HG02884 (cell line): ENCODE measurements at regions not wholly inside any gene's neighbourhood (a gene's known extent, or its start where the extent isn't known, plus 50 kb on each side); places are given as distances from the start of the nearest gene placed in this dataset.

Experiments
- ATAC-seq: cut with Tn5 transposase; IDR thresholded peaks from one replicate; pipeline ENCODE4 v1.9.1; 2021; ENCODE audit warnings: mild to moderate bottlenecking, moderate library complexity; ENCODE audit not compliant: unreplicated experiment

DNA sequence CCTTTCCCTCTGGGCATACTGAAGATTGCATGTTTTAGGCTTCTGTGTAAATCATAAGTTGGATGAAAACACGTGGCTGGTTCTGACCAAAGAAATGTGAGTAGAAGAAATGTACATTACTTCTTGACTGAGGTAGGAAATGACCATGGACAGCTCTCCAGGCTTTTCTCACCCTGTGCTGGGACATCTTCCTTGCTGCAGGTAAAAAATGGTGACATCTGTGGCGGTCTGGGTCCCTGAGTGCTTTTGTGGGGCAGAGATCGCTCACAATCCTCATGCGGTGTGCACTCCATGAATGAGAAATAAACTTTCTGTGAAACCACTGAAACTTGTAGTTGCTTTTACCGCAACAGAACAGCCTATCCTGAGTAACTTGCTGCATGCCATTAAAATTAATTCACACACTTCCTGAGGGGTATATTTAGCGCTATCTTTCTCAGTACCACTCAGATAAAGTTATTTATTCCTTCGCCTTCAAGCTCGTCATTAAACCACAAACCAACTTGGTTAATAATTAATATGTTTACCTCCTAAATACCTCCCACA lies 730.4 kb downstream of the EFNA5 start:
- ATAC-seq, result no peak

DNA sequence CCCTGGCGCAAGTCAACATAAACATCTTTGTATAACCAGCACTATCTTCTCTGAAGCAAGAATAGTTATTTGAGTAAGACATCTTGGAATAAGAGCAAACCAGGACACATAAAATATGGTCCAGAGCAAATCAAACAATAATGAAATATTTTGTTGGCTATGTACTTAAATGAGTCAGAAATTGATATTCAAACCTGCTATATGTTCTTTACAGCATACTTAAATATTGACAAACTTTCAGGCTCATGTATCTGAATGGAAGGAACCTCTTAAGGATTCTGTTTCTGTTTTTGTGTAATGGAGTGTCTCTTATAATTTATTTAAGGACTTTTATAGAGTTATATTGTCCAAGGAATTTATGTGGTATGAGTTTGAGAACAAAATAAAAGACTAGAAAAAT lies 747.3 kb downstream of the EFNA5 start:
- ATAC-seq, result no peak

DNA sequence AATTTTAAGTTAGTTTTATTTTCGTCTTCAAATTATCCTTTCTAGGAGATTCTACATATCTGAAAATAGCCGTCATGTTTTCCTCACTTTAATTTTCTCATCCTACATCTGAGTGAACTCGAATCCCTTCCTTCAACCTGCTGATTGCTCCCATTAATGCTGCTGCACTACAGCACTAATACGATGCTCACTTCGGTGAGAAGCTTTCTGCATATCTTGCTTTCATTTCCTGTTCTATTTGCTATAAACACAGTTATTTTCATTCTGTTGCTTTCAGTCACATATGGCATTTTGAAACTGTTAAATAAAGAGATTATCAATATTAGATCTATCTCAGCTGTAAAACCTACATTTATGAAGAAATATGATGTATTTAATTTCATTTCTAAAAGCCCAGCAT lies 749.2 kb downstream of the EFNA5 start:
- ATAC-seq, result no peak

DNA sequence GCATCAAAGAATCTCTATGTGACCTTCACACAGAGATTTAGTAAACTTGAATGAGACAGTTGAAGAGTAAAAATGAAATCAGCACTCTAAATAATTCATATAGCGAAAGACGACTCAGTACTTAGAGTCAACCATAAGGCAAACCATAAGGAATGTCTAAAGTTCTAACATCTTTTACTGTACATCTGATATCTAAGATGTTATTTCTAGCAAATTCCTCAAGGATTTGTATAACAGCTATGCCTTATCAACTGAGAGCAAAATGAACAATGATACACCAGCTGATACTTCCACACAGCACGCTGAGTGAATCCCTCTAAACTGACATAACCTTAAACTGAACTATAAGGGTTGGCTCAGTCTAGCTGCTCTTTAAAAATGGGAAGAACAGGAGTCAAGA lies 760.3 kb downstream of the EFNA5 start:
- no peak for ATAC-seq

DNA sequence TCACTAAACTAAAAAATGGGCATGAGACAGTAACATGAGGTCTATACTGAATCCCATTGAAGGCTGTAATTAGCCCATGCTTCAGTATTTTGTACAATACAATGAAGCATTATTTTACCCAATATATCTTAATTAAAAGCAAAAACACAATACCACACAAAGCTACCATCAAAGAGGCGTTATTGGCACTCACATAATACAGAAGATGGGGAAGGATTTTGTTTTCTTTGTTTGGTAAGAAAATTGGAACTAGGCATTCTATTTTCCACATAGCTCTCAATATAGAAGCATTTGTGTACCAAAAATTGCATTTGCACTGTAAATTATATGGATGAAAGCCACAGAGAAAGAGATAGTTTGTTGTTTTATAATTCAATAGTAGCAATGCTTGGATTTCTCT lies 761.0 kb downstream of the EFNA5 start:
- no peak for ATAC-seq

DNA sequence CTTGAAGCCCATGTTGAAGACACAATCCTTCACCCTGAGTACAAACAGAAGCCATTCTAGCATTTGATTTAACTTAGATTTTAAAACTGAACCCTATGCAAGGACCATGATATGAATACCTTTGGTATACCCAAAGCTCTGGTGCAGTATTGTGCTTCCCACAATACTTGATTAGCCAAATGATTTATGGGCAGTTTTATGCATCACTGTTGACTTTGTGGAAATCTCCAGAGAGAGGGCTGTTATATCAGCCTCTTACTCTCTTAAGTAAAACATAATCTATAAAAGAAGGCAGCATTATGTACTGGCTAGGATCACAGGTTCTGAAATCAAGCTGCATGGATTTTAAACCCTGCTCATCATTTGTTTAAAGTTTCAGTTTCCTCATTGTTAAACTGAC lies 762.8 kb downstream of the EFNA5 start:
- ATAC-seq, result no peak

DNA sequence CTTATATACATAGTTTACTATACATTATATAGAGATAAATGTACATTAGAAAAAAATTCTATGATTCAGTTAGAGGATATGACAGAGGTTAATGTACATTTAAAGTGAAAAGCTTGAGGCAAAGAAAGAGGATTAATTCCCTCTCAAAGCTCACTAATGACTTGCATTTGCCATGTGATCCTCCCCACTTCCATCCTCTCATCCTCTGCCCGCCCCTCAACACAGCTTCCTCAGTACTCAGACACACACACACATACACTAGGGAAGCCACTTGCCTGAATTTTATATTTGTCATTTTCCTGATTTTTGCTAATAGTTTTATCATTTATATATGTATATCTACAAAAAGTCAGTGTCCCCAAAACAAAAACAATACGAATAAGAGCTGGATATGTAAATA lies 764.5 kb downstream of the EFNA5 start:
- no peak for ATAC-seq

DNA sequence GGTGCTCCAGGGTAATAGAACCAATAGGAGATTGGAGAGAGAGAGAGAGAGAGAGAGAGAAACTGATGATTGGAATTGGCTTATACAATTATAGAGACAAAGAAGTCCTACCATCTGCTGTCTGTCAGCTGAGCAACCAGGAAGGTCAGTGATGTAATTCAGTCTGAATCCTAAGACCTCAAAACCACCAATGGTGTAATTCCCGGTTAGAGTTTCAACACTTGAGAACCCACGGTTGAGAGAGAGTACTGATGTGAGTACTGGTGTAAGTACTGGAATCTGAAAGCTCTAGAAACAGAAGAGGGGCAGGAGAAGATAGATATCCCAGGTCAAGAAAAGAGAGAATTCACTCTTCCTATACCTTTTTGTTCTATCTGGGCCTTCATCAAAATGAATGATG lies 775.8 kb downstream of the EFNA5 start:
- no peak for ATAC-seq

DNA sequence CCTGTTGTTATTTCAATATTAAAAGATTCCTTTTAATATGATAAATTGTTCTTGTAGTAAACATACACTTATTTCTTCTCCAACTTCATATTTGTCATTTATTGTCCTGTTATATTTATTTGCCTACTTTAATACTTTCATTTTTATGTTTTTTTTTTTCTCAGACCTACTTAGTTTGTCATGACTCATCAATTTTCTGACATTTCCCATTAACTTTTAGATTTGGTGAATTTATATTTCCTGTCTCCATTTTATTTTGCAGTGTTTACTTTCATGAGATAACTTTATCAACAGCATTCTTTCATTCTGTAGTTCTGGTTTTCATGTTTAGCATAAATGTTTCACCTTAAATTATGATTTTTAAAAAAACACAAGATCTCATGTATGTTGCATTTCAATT lies 788.7 kb downstream of the EFNA5 start:
- ATAC-seq, result no peak

DNA sequence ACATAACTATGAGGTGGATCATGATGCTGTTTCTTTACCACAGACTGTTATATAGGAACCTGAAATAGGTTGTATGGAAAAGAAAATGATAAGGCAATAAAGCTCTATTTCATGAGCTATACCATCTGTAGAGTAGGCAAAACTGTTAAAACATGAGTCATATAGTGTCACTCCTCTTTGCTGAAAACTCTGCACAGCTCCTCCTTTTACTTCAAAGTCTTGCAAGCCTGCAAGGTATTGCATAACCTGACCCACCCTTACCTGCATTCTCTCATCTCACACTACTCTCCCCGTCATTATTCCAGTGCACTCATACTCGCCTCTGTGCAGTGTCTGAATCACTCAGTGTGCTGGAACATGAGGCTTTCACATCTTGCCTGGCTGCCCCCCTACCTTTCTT lies 790.1 kb downstream of the EFNA5 start:
- ATAC-seq, result no peak

DNA sequence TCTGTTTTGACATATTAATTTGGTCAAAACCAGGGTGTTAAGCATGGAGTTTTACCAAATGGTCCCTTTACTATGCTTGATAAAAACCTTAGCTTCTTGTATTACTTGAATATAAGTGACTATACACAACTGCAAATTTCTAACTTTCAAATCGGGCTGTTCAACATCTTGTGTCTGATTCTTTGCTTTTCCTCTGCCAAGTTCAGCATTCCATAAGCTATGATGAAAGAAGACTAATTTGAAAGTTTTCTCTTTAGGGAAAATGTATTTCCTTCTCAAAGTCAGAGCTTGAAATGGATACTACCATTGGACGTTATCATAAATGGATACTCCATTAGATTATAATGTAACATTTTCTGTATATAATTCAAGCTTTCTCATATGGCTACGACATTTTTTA lies 792.9 kb downstream of the EFNA5 start:
- ATAC-seq, result no peak

DNA sequence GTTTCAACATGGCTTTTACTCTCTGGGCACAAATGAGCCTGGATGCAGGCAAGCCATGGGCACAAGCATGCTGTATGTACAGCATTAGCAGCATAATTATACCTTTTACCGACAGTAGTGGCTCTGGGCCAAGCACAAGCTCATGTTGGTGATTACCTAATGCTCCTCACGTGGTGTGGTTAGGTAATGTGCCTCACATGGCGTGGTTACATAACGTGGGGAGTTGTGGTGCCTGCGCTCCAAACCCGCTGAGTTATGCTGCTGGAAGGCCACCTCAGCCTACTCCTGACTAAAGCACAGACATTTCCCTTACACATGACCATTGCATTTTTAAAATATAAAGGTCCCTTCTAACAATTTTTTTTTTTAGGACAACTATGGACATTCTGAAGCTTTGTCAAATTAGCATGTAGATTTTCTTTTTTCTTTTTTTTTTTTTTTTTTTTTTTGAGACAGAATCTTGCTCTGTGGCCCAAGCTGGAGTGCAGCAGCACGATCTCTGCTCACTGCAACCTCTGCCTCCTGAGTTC lies 794.0 kb downstream of the EFNA5 start:
- ATAC-seq, result no peak

DNA sequence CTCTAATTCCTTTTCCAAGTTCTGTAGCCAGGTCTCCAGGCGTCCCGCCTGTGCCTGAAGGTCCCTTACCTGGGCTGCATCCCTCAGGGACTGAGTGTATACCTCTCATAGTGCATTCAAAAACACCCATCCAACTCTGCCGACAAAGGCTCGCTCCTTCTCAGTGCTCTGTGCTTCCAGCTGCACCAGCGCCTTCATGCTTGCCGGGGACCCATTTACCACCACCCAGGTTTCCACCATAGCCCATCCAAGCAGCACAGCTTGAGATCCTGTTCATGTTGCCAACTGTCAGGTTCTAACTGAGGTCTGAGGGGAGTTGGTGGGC lies 794.5 kb downstream of the EFNA5 start:
- no peak for ATAC-seq

DNA sequence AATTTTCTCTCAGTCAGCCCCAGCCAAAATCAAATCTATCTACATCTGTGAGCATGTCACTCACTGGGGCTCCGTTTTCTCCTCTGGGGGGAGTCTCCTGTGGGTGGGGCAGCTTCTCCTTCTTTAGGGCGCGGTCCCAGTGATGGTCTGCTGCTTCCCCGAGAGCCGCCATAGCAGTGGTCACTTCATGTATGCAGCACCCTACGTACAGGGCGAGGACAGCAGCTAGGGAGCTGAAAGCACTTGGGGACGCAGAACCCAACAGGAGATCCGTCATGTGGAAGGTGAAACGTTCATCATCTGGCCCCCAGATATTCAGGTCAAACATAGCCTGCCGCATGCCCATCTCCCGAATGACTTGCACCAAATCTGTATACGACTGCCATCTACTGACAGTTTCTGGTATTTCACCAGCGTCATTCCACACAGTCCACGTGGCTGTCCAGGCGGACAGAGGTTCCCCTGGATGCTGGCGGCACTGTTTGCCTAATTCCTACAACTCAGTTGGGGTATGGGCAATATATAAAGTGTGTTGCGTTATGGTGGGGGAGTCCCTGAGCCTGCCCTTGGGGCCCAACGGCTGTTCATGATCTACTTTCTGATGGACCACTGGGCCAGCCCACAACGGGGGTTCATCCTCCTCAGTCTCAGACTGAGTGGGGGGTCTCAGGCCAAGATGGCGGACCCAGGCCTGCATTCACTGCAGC lies 795.0 kb downstream of the EFNA5 start:
- ATAC-seq, result peak; percentile 68

DNA sequence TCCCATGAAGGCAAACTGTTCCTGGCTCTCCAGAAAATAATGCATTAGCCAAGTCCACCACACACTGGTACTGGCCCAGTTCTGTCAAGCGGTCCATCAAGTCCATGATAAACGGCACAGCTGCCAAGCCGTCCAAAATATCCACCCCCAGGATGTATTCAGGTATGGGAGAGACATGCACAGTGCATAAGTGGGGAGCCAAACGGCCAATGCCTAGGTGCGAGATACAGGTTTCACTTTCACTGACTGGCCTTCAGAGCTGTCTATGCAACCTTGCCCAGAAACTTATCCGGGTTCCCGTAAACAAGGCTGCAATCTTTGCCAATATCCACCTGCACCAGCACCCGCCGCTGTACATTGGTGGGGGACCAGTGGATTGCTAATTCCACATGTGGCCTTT lies 795.8 kb downstream of the EFNA5 start:
- ATAC-seq, result no peak

DNA sequence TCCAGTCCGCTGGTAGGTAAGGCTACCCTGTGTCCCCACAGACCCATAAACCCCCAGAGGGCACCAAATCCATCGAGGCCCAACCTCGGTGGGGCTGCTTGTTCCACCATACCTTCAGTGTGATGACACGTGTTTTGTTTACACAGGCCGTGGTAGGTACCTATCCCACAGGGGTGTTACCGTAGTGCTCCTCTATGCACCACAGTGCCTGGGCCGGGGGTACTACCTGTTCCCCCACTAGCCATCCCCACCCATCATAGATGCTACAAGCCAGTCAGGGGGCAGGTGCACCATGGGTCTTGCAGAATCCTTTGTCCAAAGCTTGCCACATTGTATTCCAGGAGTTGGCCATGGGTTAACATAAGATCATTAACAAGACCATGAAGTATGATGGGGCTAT lies 796.2 kb downstream of the EFNA5 start:
- no peak for ATAC-seq

DNA sequence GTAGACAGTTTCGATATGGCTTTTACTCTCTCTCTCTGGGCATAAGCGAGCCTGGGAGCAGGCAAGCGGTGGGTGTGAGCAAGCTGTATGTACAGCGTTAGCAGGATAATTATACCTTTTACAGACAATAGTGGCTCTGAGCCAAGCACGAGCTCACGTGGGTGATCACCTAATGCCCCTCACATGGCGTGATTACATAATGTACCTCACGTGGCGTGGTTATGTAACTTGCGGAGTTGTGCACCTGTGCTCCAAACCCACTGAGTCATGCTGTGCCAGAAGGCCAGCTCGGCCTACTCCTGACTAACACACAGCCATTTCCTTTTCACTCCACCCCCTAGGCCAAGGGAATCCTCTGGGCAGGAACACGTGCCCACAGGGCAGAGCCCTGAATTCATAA lies 797.2 kb downstream of the EFNA5 start:
- ATAC-seq, result no peak

DNA sequence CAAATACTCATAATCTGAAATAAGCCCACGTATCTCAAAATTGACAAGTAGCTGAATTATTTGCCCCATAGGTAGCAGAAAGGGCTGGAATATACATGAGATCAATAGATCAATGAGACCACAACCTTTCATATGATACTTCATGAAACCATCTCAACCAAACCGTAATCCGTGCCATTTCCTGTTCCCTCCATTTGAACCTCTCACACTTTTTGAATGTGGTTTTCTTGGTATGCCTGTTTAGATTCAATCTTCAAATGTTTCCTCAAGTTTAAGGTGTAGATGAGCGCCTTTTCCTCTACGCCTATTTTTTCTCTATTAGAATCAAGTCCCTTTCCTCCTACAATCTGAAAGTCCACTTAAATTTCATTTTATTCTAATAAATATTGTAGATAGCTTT lies 805.5 kb downstream of the EFNA5 start:
- no peak for ATAC-seq

DNA sequence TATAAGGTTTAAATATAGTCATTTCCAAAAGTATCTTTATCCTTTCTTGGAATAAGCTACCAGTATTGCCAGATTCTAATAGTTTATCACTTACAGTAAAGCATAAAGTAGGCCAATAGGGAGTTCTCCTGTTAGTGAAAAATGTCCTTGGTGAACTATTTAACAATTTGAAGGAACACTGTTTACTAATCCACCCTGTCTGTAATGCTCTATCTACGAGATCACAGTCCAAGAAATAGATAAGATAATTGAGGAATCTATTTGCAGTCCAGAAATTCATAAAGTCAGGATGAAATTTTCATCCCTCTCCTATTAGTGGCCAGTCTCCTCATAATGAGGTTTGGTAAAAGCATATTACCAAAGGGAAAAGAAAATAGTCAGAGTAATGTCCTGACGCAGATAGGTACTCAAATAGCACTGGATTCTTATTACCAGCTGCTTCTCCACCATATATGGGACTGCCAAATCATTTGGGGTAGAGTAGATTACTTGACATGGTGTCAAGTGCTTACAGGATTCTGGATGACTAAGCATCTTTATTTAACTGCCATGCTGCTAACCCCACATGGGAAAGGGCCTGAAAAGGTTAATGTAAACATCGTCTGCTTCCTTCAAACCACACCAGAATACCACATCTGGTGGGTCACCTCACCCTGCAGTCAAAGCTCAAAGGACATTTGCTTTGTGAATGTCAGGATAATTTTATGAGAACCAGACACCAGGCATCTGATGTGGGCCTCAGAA lies 808.1 kb downstream of the EFNA5 start:
- no peak for ATAC-seq

DNA sequence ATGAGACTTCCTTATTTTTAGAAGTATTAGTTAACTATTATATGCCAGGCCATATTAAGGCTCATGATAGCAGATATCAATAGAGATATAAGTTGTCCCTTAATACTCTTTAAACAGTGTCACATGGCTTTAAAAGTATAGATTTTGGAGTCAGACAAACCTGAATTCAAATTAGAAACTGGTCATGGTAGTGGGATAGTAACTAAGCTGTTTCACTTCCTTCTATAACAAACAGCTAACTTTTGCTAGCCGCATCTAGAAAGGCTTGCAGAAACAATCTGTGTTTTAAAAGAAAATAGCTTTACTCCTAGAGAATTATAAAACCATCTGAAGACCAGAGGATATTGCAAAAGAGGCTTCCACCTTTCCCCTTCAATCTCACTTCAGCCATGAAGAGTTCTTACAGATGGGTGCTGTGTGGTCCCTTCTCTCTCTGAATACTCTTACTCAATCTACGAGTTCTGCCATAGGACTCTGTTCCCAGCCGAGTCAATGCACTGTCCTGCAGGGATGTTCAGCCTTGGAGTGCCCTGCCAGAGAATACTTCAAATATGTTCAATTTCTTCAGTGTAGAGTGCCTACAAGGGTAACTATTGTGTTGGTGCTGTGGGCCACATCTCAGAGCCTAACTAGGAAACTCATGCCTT lies 810.2 kb downstream of the EFNA5 start:
- no peak for ATAC-seq

DNA sequence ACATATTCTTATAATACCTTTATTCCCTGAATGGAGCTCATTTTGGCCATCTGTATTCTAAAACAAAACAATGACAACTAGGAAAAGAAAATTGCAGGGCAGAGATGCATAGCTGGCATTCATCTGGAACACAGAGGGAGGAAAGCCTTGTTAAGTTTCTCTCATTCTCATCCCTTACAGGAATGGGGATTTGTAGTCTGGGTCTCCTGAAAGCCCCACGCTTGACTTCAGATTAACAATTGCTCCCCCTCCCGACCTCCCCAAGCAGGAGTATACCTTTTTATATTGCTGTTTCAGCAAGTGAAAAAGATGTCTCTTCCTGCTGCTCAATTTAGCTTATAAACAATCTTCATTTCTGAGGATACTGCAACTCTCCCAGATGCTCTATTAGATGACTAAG lies 812.1 kb downstream of the EFNA5 start:
- no peak for ATAC-seq

DNA sequence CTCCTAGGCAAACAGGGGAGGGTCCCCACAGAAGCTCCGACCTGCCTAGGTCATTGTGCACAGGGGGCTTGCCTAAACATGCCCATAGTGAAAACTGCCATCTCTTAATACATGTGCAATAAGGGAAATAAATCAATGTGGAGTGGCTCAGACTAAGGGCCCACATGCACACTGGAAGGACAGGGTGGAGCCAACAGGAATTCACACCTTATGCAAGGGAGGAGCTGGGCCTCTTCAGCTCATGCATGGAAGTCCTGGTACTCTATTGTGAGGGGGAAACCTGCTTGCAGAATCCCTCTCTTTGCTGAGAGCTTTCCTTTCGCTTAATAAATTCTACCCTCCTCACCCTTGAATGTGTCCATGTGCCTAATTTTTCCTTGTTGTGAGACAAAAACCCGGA lies 815.8 kb downstream of the EFNA5 start:
- ATAC-seq, result no peak
